Dedifferentiated amniotic fluid mesenchymal stem cell (primary cell): ENCODE measurements at regions not wholly inside any gene's neighbourhood (a gene's known extent, or its start where the extent isn't known, plus 50 kb on each side); places are given as distances from the start of the nearest gene placed in this dataset.
"Not testable (repeated sequence)": the region's sequence is repeated elsewhere in the genome, so short reads cannot be mapped to it uniquely, and the experiment has no call there.

Experiments
- DNase-seq: peaks from one replicate; pipeline ENCODE4 v3.0.0-alpha.2; 2016; ENCODE audit errors: extremely low spot score

GRCh38 chr1:235059221-235059620 is 69.4 kb downstream of the TOMM20 start:
- no peak for DNase-seq

DNA sequence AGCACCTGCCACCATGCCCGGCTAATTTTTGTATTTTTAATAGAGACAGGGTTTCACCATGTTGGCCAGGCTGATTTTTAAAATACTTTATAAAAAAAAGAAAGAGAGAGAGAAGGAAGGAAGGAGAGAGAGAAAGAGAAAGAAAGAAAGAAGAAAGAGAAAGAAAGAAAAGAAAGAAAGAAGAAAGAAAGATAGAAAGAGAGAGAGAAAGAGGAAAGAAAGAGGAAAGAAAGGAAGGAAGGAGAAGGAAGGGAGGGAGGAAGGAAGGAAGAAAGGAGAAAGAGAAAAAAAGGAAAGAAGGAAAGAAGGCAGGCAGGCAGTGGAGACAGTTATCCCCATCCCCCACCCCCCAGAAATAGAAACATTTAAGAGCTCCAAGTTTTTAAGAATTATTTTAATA is 69.9 kb downstream of the TOMM20 start:
- no peak for DNase-seq

DNA sequence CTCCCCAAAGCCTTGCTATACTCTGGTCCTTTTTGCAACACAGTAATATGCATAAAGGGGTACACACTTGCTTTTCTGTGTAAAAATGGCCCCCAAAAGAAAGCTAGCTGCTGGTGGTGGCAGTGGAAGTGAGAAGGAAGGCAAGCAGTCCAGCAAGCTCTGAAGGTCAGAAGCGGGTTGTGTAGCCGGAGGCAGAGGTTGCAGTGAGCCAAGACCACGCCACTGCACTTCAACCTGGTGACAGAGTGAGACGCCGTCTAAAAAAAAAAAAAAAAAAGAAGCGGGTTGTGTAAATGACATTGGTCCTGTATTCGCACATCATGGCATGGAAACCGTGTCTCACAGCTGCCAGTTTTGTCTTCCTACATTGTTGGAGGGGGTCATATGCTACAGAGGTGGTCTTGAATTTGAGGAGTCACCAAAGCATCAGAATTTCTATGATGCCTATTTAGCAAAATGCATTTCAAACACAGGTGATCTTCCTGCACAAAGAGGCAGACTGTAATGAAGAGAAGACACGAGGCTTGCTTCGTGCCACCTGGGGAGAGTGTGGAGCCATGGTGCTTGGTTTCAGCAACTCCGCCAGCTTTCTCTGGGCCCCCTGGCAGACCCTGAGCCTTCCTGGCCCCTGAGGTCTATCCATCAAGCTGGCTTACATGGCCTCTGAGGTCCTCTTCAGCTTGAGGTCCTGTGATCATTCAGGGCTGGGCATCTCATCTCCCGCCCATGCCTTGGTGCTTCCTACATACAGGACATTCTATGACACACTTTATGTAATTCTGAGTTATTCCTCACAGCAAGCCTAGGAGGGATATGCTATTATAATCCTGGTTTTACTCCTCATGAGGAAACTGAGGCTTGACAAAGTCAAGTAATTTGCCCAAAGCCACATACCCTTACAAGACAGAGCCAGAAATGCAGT is 71.0 kb downstream of the TOMM20 start:
- DNase-seq: no peak

GRCh38 chr1:235056937-235057336 is 71.7 kb downstream of the TOMM20 start:
- DNase-seq: no peak

DNA sequence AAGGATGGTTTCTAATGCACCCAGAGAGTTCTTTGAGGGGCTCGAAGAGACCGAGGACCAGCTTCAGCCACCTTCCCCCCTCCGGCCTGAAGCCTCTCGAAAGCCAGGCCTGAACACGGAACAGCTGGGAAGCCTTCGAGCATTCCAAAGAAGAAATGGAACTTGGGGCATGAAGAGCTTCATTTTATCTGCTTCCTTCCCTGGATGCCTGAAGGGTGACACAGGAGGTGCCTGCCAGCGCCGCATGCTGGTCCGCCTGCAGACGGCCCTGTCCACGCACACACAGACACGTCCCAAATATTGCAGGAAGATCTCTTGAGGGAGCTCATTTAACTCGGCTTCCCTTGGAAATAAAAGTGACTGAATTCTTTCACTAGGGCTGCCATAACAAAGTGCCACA is 73.7 kb downstream of the TOMM20 start:
- no peak for DNase-seq

DNA sequence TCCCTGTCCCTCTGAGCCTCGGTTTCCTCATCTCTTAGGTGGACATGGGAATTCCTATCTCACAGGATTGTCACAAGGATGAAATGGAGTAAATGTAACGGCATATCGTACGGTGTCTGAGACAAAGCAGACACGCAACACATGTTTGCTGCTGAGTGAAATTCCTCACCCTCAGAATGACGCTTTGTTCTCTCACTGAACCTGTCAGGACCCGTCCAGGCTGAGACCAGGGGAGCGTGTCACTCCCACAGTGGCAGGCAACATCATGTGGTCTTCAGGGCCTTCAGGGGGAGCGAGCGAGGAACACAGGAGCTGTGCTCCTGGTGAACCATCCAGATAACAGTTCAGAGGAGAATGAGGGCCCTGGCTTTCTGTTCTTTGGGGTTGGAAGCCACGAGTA is 74.2 kb downstream of the TOMM20 start:
- DNase-seq: no peak

GRCh38 chr1:235052067-235053008 is 76.3 kb downstream of the TOMM20 start:
- DNase-seq: no peak

- no peak for DNase-seq
These were observed 77.1 kb downstream of the TOMM20 start for GRCh38 chr1:235051521-235051920.

DNA sequence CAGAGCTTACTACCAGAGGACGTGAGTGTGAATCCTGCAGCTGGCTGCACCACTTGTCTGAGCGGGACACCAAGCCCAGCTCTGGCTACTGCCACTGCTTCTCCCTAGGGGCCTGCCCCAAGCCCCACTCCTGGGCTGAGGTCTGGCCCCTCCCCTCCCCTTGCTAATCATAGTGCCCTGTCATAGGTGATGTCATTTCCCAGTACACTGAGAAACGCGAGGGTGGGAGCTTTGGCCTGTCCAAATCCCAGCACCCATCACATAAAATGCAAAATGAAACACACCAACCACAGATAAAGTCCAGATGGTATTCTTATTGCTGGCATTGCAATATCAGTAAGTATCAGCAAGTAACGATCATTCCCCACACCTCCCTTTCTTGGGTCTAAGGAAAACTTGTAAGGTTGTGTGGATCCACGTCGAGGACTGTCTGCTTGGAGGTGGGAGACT is 77.7 kb downstream of the TOMM20 start:
- no peak for DNase-seq

DNA sequence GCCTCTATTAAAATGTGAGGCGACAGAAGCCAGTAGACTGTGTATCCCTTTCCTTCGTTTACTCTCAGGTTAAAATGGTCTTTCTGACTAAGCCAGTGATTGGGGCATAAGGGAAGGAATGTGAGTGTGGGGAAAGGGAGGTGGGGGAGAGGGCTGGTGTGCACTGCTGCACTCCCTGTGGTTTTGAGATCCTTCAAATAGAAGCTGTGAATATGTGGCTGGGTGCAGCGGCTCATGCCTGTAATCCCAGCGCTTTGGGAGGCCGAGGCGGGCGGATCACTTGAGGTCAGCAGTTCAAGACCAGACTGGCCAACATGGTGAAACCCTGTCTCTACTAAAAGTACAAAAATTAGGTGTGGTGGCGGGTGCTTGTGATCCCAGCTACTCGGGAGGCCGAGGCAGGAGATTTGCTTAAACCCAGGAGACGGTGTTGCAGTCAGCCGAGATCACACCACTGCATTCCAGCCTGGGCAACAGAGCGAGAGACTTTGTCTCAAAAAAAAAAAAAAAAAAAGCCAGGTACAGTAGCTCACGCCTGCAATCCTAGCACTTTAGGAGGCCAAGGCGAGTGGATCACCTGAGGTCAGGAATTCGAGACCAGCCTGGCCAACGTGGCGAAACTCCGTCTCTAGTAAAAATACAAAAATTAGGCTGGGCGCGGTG is 78.8 kb downstream of the TOMM20 start:
- DNase-seq: not testable (repeated sequence)

- DNase-seq: no peak
These were observed 79.4 kb downstream of the TOMM20 start for GRCh38 chr1:235049217-235049616.

GRCh38 chr1:235047331-235047871 is 81.2 kb downstream of the TOMM20 start:
- no peak for DNase-seq

GRCh38 chr1:235045921-235046601 is 82.6 kb downstream of the TOMM20 start:
- DNase-seq: no peak

- no peak for DNase-seq
These were observed 83.5 kb downstream of the TOMM20 start for GRCh38 chr1:235045034-235045690.

- no peak for DNase-seq
These were observed 85.4 kb downstream of the TOMM20 start for GRCh38 chr1:235043234-235043633.

- no peak for DNase-seq
These were observed 89.9 kb downstream of the TOMM20 start for GRCh38 chr1:235038701-235039100.

GRCh38 chr1:235035928-235036327 is 92.7 kb downstream of the TOMM20 start:
- DNase-seq: no peak

GRCh38 chr1:235030919-235031596 is 97.6 kb downstream of the TOMM20 start:
- DNase-seq: no peak

GRCh38 chr1:235027862-235028250 is 100.8 kb downstream of the TOMM20 start:
- no peak for DNase-seq
